ENCODE measurements at regions not wholly inside any gene's neighbourhood (a gene's known extent, or its start where the extent isn't known, plus 50 kb on each side); places are given as distances from the start of the nearest gene placed in this dataset.

GRCh38 chr1:56374026-56374974 is 205.1 kb downstream of the PLPP3 start:
- no peak for DNase-seq
- Histone ChIP-seq H3K27ac (ENCODE audit: insufficient read depth in 1 of 2, low read depth in 1 of 2, low read length in 2 of 2, poor library complexity in 1 of 2, severe bottlenecking in 2 of 2) (no peak overlapping the region), H3K27me3 (replicated peaks in 2 of 5; ENCODE audit: control insufficient read depth in 4 of 5, insufficient read depth in 5 of 5, low read length in 4 of 5) (peaks cover 0 to 8% (median 0%) of the 10 kb centered on the region in 5 experiments), H3K4me3 (ENCODE audit: control insufficient read depth in 1 of 7, extremely low read depth in 1 of 7, insufficient read depth in 4 of 7, low read depth in 2 of 7, low read length in 6 of 7) (no peak overlapping the region), H3K4me1 (ENCODE audit: control extremely low read depth in 1 of 4, control insufficient read depth in 4 of 4, insufficient read depth in 4 of 4, low read length in 3 of 4) (peaks cover 0 to 7% (median 2%) of the 10 kb centered on the region in 4 experiments), H3K9me3 (ENCODE audit: control extremely low read depth in 1 of 5, control insufficient read depth in 4 of 5, insufficient read depth in 2 of 5, low read depth in 1 of 5, low read length in 4 of 5) (no peaks in the 10 kb centered on the region), H3K36me3 (ENCODE audit: control insufficient read depth in 4 of 4, insufficient read depth in 4 of 4, low read length in 3 of 4) (no peaks in the 10 kb centered on the region)
- POLR2A ChIA-PET, result no interaction called here
- 93% methylated on average over 14 of the region's 14 CpGs for WGBS (ENCODE audit: insufficient coverage)
- CTCF ChIA-PET, result no interaction called here

GRCh38 chr1:56370513-56370912 is 208.8 kb downstream of the PLPP3 start:
- no peaks in the 10 kb centered on the region for H3K9me3 ChIP-seq (ENCODE audit: control extremely low read depth in 1 of 5, control insufficient read depth in 4 of 5, insufficient read depth in 2 of 5, low read depth in 1 of 5, low read length in 4 of 5)
- ChIA-PET CTCF (no interaction called here), POLR2A (no interaction called here)
- 100% methylated on average over 1 of the region's 6 CpGs for WGBS (ENCODE audit: insufficient coverage)
- H3K27me3 ChIP-seq (replicated peaks in 2 of 5; ENCODE audit: control insufficient read depth in 4 of 5, insufficient read depth in 5 of 5, low read length in 4 of 5), result peaks cover 0 to 5% (median 0%) of the 10 kb centered on the region in 5 experiments
- no peaks in the 10 kb centered on the region for H3K4me1 ChIP-seq (ENCODE audit: control extremely low read depth in 1 of 4, control insufficient read depth in 4 of 4, insufficient read depth in 4 of 4, low read length in 3 of 4)
- H3K27ac ChIP-seq (ENCODE audit: insufficient read depth in 1 of 2, low read depth in 1 of 2, low read length in 2 of 2, poor library complexity in 1 of 2, severe bottlenecking in 2 of 2), result no peak overlapping the region
- no peak overlapping the region for H3K4me3 ChIP-seq (ENCODE audit: control insufficient read depth in 1 of 7, extremely low read depth in 1 of 7, insufficient read depth in 4 of 7, low read depth in 2 of 7, low read length in 6 of 7)
- no peaks in the 10 kb centered on the region for H3K36me3 ChIP-seq (ENCODE audit: control insufficient read depth in 4 of 4, insufficient read depth in 4 of 4, low read length in 3 of 4)
- DNase-seq, result no peak

- CTCF ChIA-PET, result no interaction called here
- H3K27ac ChIP-seq (ENCODE audit: insufficient read depth in 1 of 2, low read depth in 1 of 2, low read length in 2 of 2, poor library complexity in 1 of 2, severe bottlenecking in 2 of 2), result no peak overlapping the region
Observed at GRCh38 chr1:56363007-56363770, 216.2 kb downstream of the PLPP3 start.

GRCh38 chr1:56360021-56360420 is 219.3 kb downstream of the PLPP3 start:
- CTCF ChIA-PET, result no interaction called here
- POLR2A ChIA-PET, result no interaction called here
- no peak for DNase-seq

More at GRCh38 chr1:56363007-56363770, 216.2 kb downstream of the PLPP3 start:
- H3K4me3 ChIP-seq (ENCODE audit: control insufficient read depth in 1 of 7, extremely low read depth in 1 of 7, insufficient read depth in 4 of 7, low read depth in 2 of 7, low read length in 6 of 7), result no peak overlapping the region
- no peaks in the 10 kb centered on the region for H3K36me3 ChIP-seq (ENCODE audit: control insufficient read depth in 4 of 4, insufficient read depth in 4 of 4, low read length in 3 of 4)
- DNase-seq, result no peak
- no peaks in the 10 kb centered on the region for H3K27me3 ChIP-seq (replicated peaks in 2 of 5; ENCODE audit: control insufficient read depth in 4 of 5, insufficient read depth in 5 of 5, low read length in 4 of 5)
- POLR2A ChIA-PET, result no interaction called here
- no peaks in the 10 kb centered on the region for H3K4me1 ChIP-seq (ENCODE audit: control extremely low read depth in 1 of 4, control insufficient read depth in 4 of 4, insufficient read depth in 4 of 4, low read length in 3 of 4)
- H3K9me3 ChIP-seq (ENCODE audit: control extremely low read depth in 1 of 5, control insufficient read depth in 4 of 5, insufficient read depth in 2 of 5, low read depth in 1 of 5, low read length in 4 of 5), result peaks cover 0 to 3% (median 0%) of the 10 kb centered on the region in 5 experiments
- WGBS (ENCODE audit: insufficient coverage), result 97% methylated on average over 6 of the region's 7 CpGs

GRCh38 chr1:56359056-56359455 is 220.3 kb downstream of the PLPP3 start:
- WGBS (ENCODE audit: insufficient coverage), result 100% methylated on average over 1 of the region's 2 CpGs
- Histone ChIP-seq H3K27me3 (replicated peaks in 2 of 5; ENCODE audit: control insufficient read depth in 4 of 5, insufficient read depth in 5 of 5, low read length in 4 of 5) (no peaks in the 10 kb centered on the region), H3K9me3 (ENCODE audit: control extremely low read depth in 1 of 5, control insufficient read depth in 4 of 5, insufficient read depth in 2 of 5, low read depth in 1 of 5, low read length in 4 of 5) (peaks cover 0 to 3% (median 0%) of the 10 kb centered on the region in 5 experiments), H3K27ac (ENCODE audit: insufficient read depth in 1 of 2, low read depth in 1 of 2, low read length in 2 of 2, poor library complexity in 1 of 2, severe bottlenecking in 2 of 2) (no peak overlapping the region), H3K4me1 (ENCODE audit: control extremely low read depth in 1 of 4, control insufficient read depth in 4 of 4, insufficient read depth in 4 of 4, low read length in 3 of 4) (no peaks in the 10 kb centered on the region), H3K4me3 (ENCODE audit: control insufficient read depth in 1 of 7, extremely low read depth in 1 of 7, insufficient read depth in 4 of 7, low read depth in 2 of 7, low read length in 6 of 7) (no peak overlapping the region), H3K36me3 (ENCODE audit: control insufficient read depth in 4 of 4, insufficient read depth in 4 of 4, low read length in 3 of 4) (no peaks in the 10 kb centered on the region)
- CTCF ChIA-PET, result no interaction called here
- no peak for DNase-seq
- POLR2A ChIA-PET, result no interaction called here

More at GRCh38 chr1:56360021-56360420, 219.3 kb downstream of the PLPP3 start:
- no peak overlapping the region for H3K4me3 ChIP-seq (ENCODE audit: control insufficient read depth in 1 of 7, extremely low read depth in 1 of 7, insufficient read depth in 4 of 7, low read depth in 2 of 7, low read length in 6 of 7)
- no peaks in the 10 kb centered on the region for H3K27me3 ChIP-seq (replicated peaks in 2 of 5; ENCODE audit: control insufficient read depth in 4 of 5, insufficient read depth in 5 of 5, low read length in 4 of 5)
- H3K9me3 ChIP-seq (ENCODE audit: control extremely low read depth in 1 of 5, control insufficient read depth in 4 of 5, insufficient read depth in 2 of 5, low read depth in 1 of 5, low read length in 4 of 5), result peaks cover 0 to 3% (median 0%) of the 10 kb centered on the region in 5 experiments
- WGBS (ENCODE audit: insufficient coverage), result 85% methylated on average over 3 of the region's 3 CpGs
- no peaks in the 10 kb centered on the region for H3K4me1 ChIP-seq (ENCODE audit: control extremely low read depth in 1 of 4, control insufficient read depth in 4 of 4, insufficient read depth in 4 of 4, low read length in 3 of 4)
- no peak overlapping the region for H3K27ac ChIP-seq (ENCODE audit: insufficient read depth in 1 of 2, low read depth in 1 of 2, low read length in 2 of 2, poor library complexity in 1 of 2, severe bottlenecking in 2 of 2)
- H3K36me3 ChIP-seq (ENCODE audit: control insufficient read depth in 4 of 4, insufficient read depth in 4 of 4, low read length in 3 of 4), result no peaks in the 10 kb centered on the region

GRCh38 chr1:56357927-56358690 is 221.3 kb downstream of the PLPP3 start:
- POLR2A ChIA-PET, result no interaction called here
- Histone ChIP-seq H3K27me3 (replicated peaks in 2 of 5; ENCODE audit: control insufficient read depth in 4 of 5, insufficient read depth in 5 of 5, low read length in 4 of 5) (no peaks in the 10 kb centered on the region), H3K27ac (ENCODE audit: insufficient read depth in 1 of 2, low read depth in 1 of 2, low read length in 2 of 2, poor library complexity in 1 of 2, severe bottlenecking in 2 of 2) (no peak overlapping the region), H3K9me3 (ENCODE audit: control extremely low read depth in 1 of 5, control insufficient read depth in 4 of 5, insufficient read depth in 2 of 5, low read depth in 1 of 5, low read length in 4 of 5) (peaks cover 0 to 3% (median 0%) of the 10 kb centered on the region in 5 experiments), H3K36me3 (ENCODE audit: control insufficient read depth in 4 of 4, insufficient read depth in 4 of 4, low read length in 3 of 4) (no peaks in the 10 kb centered on the region), H3K4me3 (ENCODE audit: control insufficient read depth in 1 of 7, extremely low read depth in 1 of 7, insufficient read depth in 4 of 7, low read depth in 2 of 7, low read length in 6 of 7) (no peak overlapping the region), H3K4me1 (ENCODE audit: control extremely low read depth in 1 of 4, control insufficient read depth in 4 of 4, insufficient read depth in 4 of 4, low read length in 3 of 4) (no peaks in the 10 kb centered on the region)
- WGBS (ENCODE audit: insufficient coverage), result no CpG with 5 or more reads among the region's 3 CpGs
- CTCF ChIA-PET, result no interaction called here
- DNase-seq, result no peak

Measured in common myeloid progenitor, CD34-positive (primary cell).